Testis (tissue), 2 donors: ENCODE measurements at regions not wholly inside any gene's neighbourhood (a gene's known extent, or its start where the extent isn't known, plus 50 kb on each side); places are given as distances from the start of the nearest gene placed in this dataset.

Source experiments
- POLR2A ChIP-seq: fragments of 450-650 bp; IDR thresholded peaks from one replicate; pipeline ENCODE4 v1.6.1; 2017; ENCODE audit warnings: antibody characterized with exemption, mild to moderate bottlenecking, moderate library complexity
- TF ChIP-seq, protein P1 (sequence below), 3 experiments: fragments of 450-650 bp in 2 of 3; fragments of 200-600 bp in 1 of 3; sonication (generic) in 1 of 3; IDR thresholded peaks; one replicate each; pipeline ENCODE4 v1.5.1; 2016 to 2019; ENCODE audit warnings: antibody characterized with exemption in 3 of 3, mild to moderate bottlenecking in 2 of 3, moderate library complexity in 1 of 3

- TF ChIP-seq POLR2A: no peak
- TF ChIP-seq, protein P1, sequence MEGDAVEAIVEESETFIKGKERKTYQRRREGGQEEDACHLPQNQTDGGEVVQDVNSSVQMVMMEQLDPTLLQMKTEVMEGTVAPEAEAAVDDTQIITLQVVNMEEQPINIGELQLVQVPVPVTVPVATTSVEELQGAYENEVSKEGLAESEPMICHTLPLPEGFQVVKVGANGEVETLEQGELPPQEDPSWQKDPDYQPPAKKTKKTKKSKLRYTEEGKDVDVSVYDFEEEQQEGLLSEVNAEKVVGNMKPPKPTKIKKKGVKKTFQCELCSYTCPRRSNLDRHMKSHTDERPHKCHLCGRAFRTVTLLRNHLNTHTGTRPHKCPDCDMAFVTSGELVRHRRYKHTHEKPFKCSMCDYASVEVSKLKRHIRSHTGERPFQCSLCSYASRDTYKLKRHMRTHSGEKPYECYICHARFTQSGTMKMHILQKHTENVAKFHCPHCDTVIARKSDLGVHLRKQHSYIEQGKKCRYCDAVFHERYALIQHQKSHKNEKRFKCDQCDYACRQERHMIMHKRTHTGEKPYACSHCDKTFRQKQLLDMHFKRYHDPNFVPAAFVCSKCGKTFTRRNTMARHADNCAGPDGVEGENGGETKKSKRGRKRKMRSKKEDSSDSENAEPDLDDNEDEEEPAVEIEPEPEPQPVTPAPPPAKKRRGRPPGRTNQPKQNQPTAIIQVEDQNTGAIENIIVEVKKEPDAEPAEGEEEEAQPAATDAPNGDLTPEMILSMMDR (IDR thresholded peaks at IDR 0.05): no peak
Observed at GRCh38 chr2:88836351-88836750, 144.9 kb downstream of the RPIA start.
